ENCODE measurements at regions not wholly inside any gene's neighbourhood (a gene's known extent, or its start where the extent isn't known, plus 50 kb on each side); places are given as distances from the start of the nearest gene placed in this dataset.
A peak's percentile ranks its signal among the peaks of the same experiment; 100 is the strongest.
"Not testable (repeated sequence)": the region's sequence is repeated elsewhere in the genome, so short reads cannot be mapped to it uniquely, and the experiment has no call there.

DNA sequence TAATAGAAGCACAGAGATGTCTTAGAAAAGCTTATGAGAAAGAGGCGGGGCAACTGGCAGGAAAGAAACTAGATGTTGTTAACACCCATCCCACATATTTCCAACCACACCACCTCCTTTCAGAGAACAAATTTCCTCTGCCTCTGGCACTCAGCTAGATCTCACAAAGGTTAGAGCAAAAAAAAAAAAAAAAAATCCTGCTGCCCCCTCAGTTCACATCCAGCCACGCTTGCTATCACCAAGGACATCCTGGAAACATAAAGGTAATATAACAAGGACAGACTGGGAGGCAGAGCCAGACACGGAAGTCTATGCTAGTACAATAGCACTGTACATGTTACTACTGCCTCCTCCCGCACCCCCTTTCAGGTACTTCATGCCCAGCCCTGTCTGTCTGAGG is 238.0 kb upstream of the PTGER4 start:
- WGBS, 2 donors: 75 to 80% methylated on average over 4 of the region's 4 CpGs
- DNase-seq: no peak
- Histone ChIP-seq H3K4me3 (no peak overlapping the region), H3K36me3 (ENCODE audit: low read depth, missing control alignments) (no peaks in the 10 kb centered on the region), H3K4me1 (no peaks in the 10 kb centered on the region), H3K9me3 (no peaks in the 10 kb centered on the region), H3K27me3 (no peaks in the 10 kb centered on the region), H3K27ac (no peak overlapping the region)
- TF ChIP-seq POLR2A (IDR thresholded peaks at IDR 0.05): no peak
- TF ChIP-seq, protein P1, sequence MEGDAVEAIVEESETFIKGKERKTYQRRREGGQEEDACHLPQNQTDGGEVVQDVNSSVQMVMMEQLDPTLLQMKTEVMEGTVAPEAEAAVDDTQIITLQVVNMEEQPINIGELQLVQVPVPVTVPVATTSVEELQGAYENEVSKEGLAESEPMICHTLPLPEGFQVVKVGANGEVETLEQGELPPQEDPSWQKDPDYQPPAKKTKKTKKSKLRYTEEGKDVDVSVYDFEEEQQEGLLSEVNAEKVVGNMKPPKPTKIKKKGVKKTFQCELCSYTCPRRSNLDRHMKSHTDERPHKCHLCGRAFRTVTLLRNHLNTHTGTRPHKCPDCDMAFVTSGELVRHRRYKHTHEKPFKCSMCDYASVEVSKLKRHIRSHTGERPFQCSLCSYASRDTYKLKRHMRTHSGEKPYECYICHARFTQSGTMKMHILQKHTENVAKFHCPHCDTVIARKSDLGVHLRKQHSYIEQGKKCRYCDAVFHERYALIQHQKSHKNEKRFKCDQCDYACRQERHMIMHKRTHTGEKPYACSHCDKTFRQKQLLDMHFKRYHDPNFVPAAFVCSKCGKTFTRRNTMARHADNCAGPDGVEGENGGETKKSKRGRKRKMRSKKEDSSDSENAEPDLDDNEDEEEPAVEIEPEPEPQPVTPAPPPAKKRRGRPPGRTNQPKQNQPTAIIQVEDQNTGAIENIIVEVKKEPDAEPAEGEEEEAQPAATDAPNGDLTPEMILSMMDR (IDR thresholded peaks at IDR 0.05): no peak
- intact Hi-C loops (cut with DNase I; ENCODE audit: low total_unique reads): no loop called here

GRCh38 chr5:40440746-40441145 is 239.0 kb upstream of the PTGER4 start:
- H3K4me3 ChIP-seq: no peak overlapping the region
- no peaks in the 10 kb centered on the region for H3K4me1 ChIP-seq
- no peaks in the 10 kb centered on the region for H3K36me3 ChIP-seq (ENCODE audit: low read depth, missing control alignments)
- intact Hi-C loops (cut with DNase I; ENCODE audit: low total_unique reads): no loop called here
- 86 to 93% methylated on average over 1 of the region's 1 CpG for WGBS, 2 donors
- TF ChIP-seq, protein P1 (IDR thresholded peaks at IDR 0.05): no peak
- TF ChIP-seq POLR2A (IDR thresholded peaks at IDR 0.05): no peak
- H3K27me3 ChIP-seq: no peaks in the 10 kb centered on the region
- H3K9me3 ChIP-seq: no peaks in the 10 kb centered on the region
- H3K27ac ChIP-seq: no peak overlapping the region
- no peak for DNase-seq

DNA sequence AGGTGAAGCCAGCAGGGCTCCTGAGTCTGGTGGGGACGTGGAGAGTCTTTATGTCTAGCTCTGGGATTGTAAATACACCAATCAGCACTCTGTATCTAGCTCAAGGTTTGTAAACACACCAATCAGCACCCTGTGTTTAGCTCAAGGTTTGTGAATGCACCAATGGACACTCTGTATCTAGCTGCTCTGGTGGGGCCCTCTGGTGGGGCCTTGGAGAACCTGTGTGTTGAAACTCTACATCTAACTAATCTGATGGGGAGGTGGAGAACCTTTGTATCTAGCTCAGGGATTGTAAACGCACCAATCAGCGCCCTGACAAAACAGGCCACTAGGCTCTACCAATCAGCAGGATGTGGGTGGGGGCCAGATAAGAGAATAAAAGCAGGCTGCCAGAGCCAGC is 240.6 kb upstream of the PTGER4 start:
- H3K27ac ChIP-seq; intact Hi-C loops (cut with DNase I; ENCODE audit: low total_unique reads); H3K27me3 ChIP-seq; H3K36me3 ChIP-seq (ENCODE audit: low read depth, missing control alignments); H3K4me1 ChIP-seq; H3K4me3 ChIP-seq; H3K9me3 ChIP-seq: not testable (repeated sequence)
- 67 to 94% methylated on average over 2 to 3 of the region's 3 CpGs for WGBS, 2 donors
- peak; percentile 64 for DNase-seq

DNA sequence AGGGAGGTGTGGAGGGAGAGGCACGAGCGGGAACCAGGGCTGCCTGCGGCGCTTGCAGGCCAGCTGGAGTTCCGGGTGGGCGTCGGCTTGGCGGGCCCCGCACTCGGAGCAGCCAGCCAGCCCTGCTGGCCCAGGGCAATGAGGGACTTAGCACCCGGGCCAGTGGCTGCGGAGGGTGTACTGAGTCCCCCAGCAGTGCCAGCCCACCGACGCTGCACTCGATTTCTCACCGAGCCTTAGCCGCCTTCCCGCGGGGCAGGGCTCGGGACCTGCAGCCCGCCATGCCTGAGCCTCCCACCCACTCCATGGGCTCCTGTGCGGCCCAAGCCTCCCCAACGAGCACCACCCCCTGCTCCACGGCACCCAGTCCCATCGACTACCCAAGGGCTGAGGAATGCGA is 241.1 kb upstream of the PTGER4 start:
- H3K4me1 ChIP-seq; DNase-seq; H3K9me3 ChIP-seq; H3K36me3 ChIP-seq (ENCODE audit: low read depth, missing control alignments); intact Hi-C loops (cut with DNase I; ENCODE audit: low total_unique reads); H3K4me3 ChIP-seq; H3K27me3 ChIP-seq; H3K27ac ChIP-seq: not testable (repeated sequence)
- 73 to 90% methylated on average over 5 to 9 of the region's 26 CpGs for WGBS, 2 donors

GRCh38 chr5:40437452-40437861 is 242.3 kb upstream of the PTGER4 start:
- Histone ChIP-seq H3K36me3 (ENCODE audit: low read depth, missing control alignments) (no peaks in the 10 kb centered on the region), H3K9me3 (no peaks in the 10 kb centered on the region), H3K4me1 (no peaks in the 10 kb centered on the region), H3K27ac (no peak overlapping the region), H3K4me3 (no peak overlapping the region), H3K27me3 (no peaks in the 10 kb centered on the region)
- intact Hi-C loops (cut with DNase I; ENCODE audit: low total_unique reads): no loop called here
- WGBS, 2 donors: 79 to 84% methylated on average over 4 of the region's 4 CpGs
- TF ChIP-seq, protein P1 (IDR thresholded peaks at IDR 0.05): no peak
- no peak for TF ChIP-seq POLR2A (IDR thresholded peaks at IDR 0.05)
- DNase-seq: no peak

GRCh38 chr5:40436535-40437237 is 243.0 kb upstream of the PTGER4 start:
- whole genome bisulfite sequencing, 2 donors: 75 to 80% methylated on average over 9 of the region's 9 CpGs
- intact Hi-C loops (cut with DNase I; ENCODE audit: low total_unique reads): no loop called here
- Histone ChIP-seq H3K36me3 (ENCODE audit: low read depth, missing control alignments) (no peaks in the 10 kb centered on the region), H3K27me3 (no peaks in the 10 kb centered on the region), H3K4me3 (no peak overlapping the region), H3K9me3 (no peaks in the 10 kb centered on the region), H3K4me1 (no peaks in the 10 kb centered on the region), H3K27ac (no peak overlapping the region)
- TF ChIP-seq POLR2A (IDR thresholded peaks at IDR 0.05): no peak
- TF ChIP-seq, protein P1 (IDR thresholded peaks at IDR 0.05): no peak
- no peak for DNase-seq

GRCh38 chr5:40435706-40436105 is 244.0 kb upstream of the PTGER4 start:
- H3K27me3 ChIP-seq; DNase-seq; H3K4me3 ChIP-seq; H3K4me1 ChIP-seq; H3K9me3 ChIP-seq; H3K27ac ChIP-seq; intact Hi-C loops (cut with DNase I; ENCODE audit: low total_unique reads); H3K36me3 ChIP-seq (ENCODE audit: low read depth, missing control alignments): not testable (repeated sequence)
- 87 to 89% methylated on average over 4 of the region's 4 CpGs for WGBS, 2 donors

All from testis (tissue), 2 donors.